Body of pancreas (tissue), 4 donors: ENCODE measurements at regions not wholly inside any gene's neighbourhood (a gene's known extent, or its start where the extent isn't known, plus 50 kb on each side); places are given as distances from the start of the nearest gene placed in this dataset.

ENCODE experiments used
- CTCF ChIP-seq, 7 experiments: fragments of 450-650 bp in 4 of 7; fragments of 200-600 bp in 3 of 7; sonication (generic) in 3 of 7; IDR thresholded peaks; one replicate each; pipeline ENCODE4 v1.5.1; 2016 to 2019; ENCODE audit warnings: antibody characterized with exemption in 7 of 7
- POLR2A ChIP-seq, 3 donors: fragments of 450-650 bp; IDR thresholded peaks; one replicate each; pipeline ENCODE4 v1.6.1; 2016; ENCODE audit warnings: antibody characterized with exemption in 3 of 3, mild to moderate bottlenecking in 2 of 3

- TF ChIP-seq POLR2A (IDR thresholded peaks at IDR 0.05), result no peak
- TF ChIP-seq CTCF (IDR thresholded peaks at IDR 0.05), result no peak
Observed at GRCh38 chr21:18620436-18620835, 216.9 kb upstream of the TMPRSS15 start.
